HCT116 (cell line): ENCODE measurements at regions not wholly inside any gene's neighbourhood (a gene's known extent, or its start where the extent isn't known, plus 50 kb on each side); places are given as distances from the start of the nearest gene placed in this dataset.

Source experiments
- ATAC-seq: fragments of 200-7000 bp; cut with Tn5 transposase; 2 replicates; pipeline ENCODE4 v1.9.1; 2020; ENCODE audit warnings: mild to moderate bottlenecking, moderate library complexity
- BruUV-seq: library from RNA; stranded (reverse); fragments of 400-500 nt; replicated peaks from 2 replicates; lab custom pipeline; 2021; lab: Mats Ljungman, UMichigan
- CTCF ChIA-PET: fragments of 300-600 bp; sonication (Branson Sonifier 250); formaldehyde crosslinking; loops from one replicate; lab custom pipeline; 2021; ENCODE audit warnings: antibody characterized with exemption; lab: Charles Lee
- POLR2A ChIA-PET: fragments of 300-600, 350-600 bp; sonication (Branson Sonifier 250); formaldehyde crosslinking; loops from one replicate; lab custom pipeline; 2021; ENCODE audit warnings: antibody characterized with exemption; lab: Charles Lee
- RAD21 ChIA-PET, 2 experiments: fragments of 300-600 bp; sonication (Branson Sonifier 250); formaldehyde crosslinking; loops; one replicate each; lab custom pipeline; 2023; ENCODE audit warnings: low total read pairs in 2 of 2; ENCODE audit not compliant: uncharacterized antibody in 2 of 2, unreplicated experiment in 2 of 2, low non-redundant PET in 1 of 2; lab: Charles Lee
- DNase-seq: peaks from one replicate; pipeline ENCODE4 v3.0.0-alpha.2; 2010; ENCODE audit warnings: low read depth, low spot score
- H2AFZ ChIP-seq: fragments of 200-600 bp; shearing (Covaris generic), sonication (generic); 2 replicates; pipeline ENCODE4 v1.6.1; 2017; ENCODE audit warnings: low read depth, mixed run types, mixed read lengths, antibody characterized with exemption, low read length; ENCODE audit not compliant: poor library complexity, severe bottlenecking
- H3K27ac ChIP-seq: 2 replicates; pipeline ENCODE4 v1.5.1; 2012; ENCODE audit warnings: low read depth, low read length
- H3K27me3 ChIP-seq: fragments of 200-600 bp; sonication (generic); 2 replicates; pipeline ENCODE4 v1.6.1; 2016; ENCODE audit warnings: mixed run types, low read length, mixed read lengths; ENCODE audit not compliant: insufficient read depth
- H3K36me3 ChIP-seq, 2 experiments: fragments of 200-500 bp in 1 of 2; fragments of 200-600 bp in 1 of 2; sonication (Bioruptor generic) in 1 of 2; sonication (generic) in 1 of 2; 2 replicates each; pipeline versions ENCODE4 v1.5.1 to v1.6.1; 2014 to 2016; ENCODE audit warnings: low read length in 2 of 2, inconsistent platforms in 1 of 2, mixed read lengths in 1 of 2, mixed run types in 1 of 2; ENCODE audit not compliant: insufficient read depth in 2 of 2, control insufficient read depth in 1 of 2
- H3K4me1 ChIP-seq, 2 experiments: fragments of 200-600 bp in 1 of 2; sonication (generic) in 1 of 2; 2 replicates each; pipeline versions ENCODE4 v1.5.1 to v1.6.1; 2012 to 2017; ENCODE audit warnings: low read length in 2 of 2, inconsistent platforms in 1 of 2, mild to moderate bottlenecking in 1 of 2, mixed read lengths in 1 of 2, mixed run types in 1 of 2, moderate library complexity in 1 of 2; ENCODE audit not compliant: insufficient read depth in 2 of 2, control insufficient read depth in 1 of 2
- H3K4me2 ChIP-seq: fragments of 200-600 bp; sonication (generic); 2 replicates; pipeline ENCODE4 v1.6.1; 2017; ENCODE audit warnings: mixed run types, low read length, mixed read lengths
- H3K4me3 ChIP-seq, 2 experiments: fragments of 200-600 bp in 1 of 2; sonication (generic) in 1 of 2; replicated peaks in 1 of 2; 2 replicates each; pipeline ENCODE4 v1.5.1; 2011 to 2016; ENCODE audit warnings: low read length in 2 of 2, control low read depth in 1 of 2, low read depth in 1 of 2, mild to moderate bottlenecking in 1 of 2, mixed read lengths in 1 of 2, mixed run types in 1 of 2
- H3K79me2 ChIP-seq: fragments of 200-600 bp; sonication (generic); 2 replicates; pipeline ENCODE4 v1.6.1; 2017; ENCODE audit warnings: mild to moderate bottlenecking, mixed run types, low read length, moderate library complexity, mixed read lengths; ENCODE audit not compliant: insufficient read depth
- H3K9ac ChIP-seq: fragments of 200-600 bp; sonication (generic); 2 replicates; pipeline ENCODE4 v1.6.1; 2016; ENCODE audit warnings: low read length, mixed read lengths
- H3K9me2 ChIP-seq: fragments of 200-600 bp; sonication (generic), shearing (Covaris generic); 2 replicates; pipeline ENCODE4 v1.6.1; 2017; ENCODE audit warnings: mixed run types, mild to moderate bottlenecking, moderate library complexity; ENCODE audit not compliant: insufficient read depth
- H3K9me3 ChIP-seq, 2 experiments: fragments of 200-500 bp in 1 of 2; fragments of 200-600 bp in 1 of 2; sonication (Bioruptor generic) in 1 of 2; sonication (generic) in 1 of 2; 2 replicates each; pipeline ENCODE4 v1.6.1; 2014 to 2017; ENCODE audit warnings: low read length in 2 of 2, mixed read lengths in 2 of 2, inconsistent platforms in 1 of 2, low read depth in 1 of 2, mild to moderate bottlenecking in 1 of 2, mixed run types in 1 of 2, moderate library complexity in 1 of 2; ENCODE audit not compliant: control insufficient read depth in 1 of 2, insufficient read depth in 1 of 2
- H4K20me1 ChIP-seq: fragments of 200-600 bp; sonication (generic), shearing (Covaris generic); 2 replicates; pipeline ENCODE4 v1.6.1; 2017; ENCODE audit warnings: mixed run types, mild to moderate bottlenecking, moderate library complexity; ENCODE audit not compliant: insufficient read depth
- ELF1 ChIP-seq: IDR thresholded peaks from 2 replicates; pipeline ENCODE4 v1.6.1; 2012; ENCODE audit warnings: low read depth, borderline replicate concordance
- POLR2A ChIP-seq: IDR thresholded peaks from 2 replicates; pipeline ENCODE4 v1.7.0; 2011; ENCODE audit warnings: borderline replicate concordance; ENCODE audit not compliant: insufficient read depth, insufficient read length; ENCODE audit errors: extremely low read depth
- POLR2AphosphoS5 ChIP-seq: IDR thresholded peaks from 2 replicates; pipeline ENCODE4 v1.6.1; 2011; ENCODE audit warnings: mild to moderate bottlenecking, low read depth, low read length, moderate library complexity
- SP1 ChIP-seq: IDR thresholded peaks from 2 replicates; pipeline ENCODE4 v1.6.1; 2012; ENCODE audit warnings: low read depth
- ZNF274 ChIP-seq: fragments of 200-500 bp; sonication (Bioruptor generic); IDR thresholded peaks from 2 replicates; pipeline ENCODE4 v1.6.1; 2014; ENCODE audit warnings: mild to moderate bottlenecking, low read depth, low read length, inconsistent platforms
- intact Hi-C: fragments of 100-400 bp; cut with micrococcal nuclease; formaldehyde crosslinking; loops from 2 replicates; pipeline ENCODE4 v1.10.0; 2022
- TF ChIP-seq, protein P1 (sequence below), 3 experiments: fragments of 200-600 bp in 1 of 3; sonication (generic) in 1 of 3; IDR thresholded peaks in 2 of 3; conservative IDR thresholded peaks in 1 of 3; 2 replicates each; pipeline ENCODE4 v1.5.1; 2012 to 2017; ENCODE audit warnings: low read depth in 2 of 3, low read length in 2 of 3, antibody characterized with exemption in 1 of 3, borderline replicate concordance in 1 of 3, control low read depth in 1 of 3, mild to moderate bottlenecking in 1 of 3, mixed read lengths in 1 of 3, mixed run types in 1 of 3, moderate library complexity in 1 of 3; ENCODE audit not compliant: insufficient read depth in 1 of 3
- TF ChIP-seq, protein P2 (sequence below): IDR thresholded peaks from 2 replicates; pipeline ENCODE4 v1.6.1; 2012
- TF ChIP-seq, protein P3 (sequence below): IDR thresholded peaks from 2 replicates; pipeline ENCODE4 v1.6.1; 2012; ENCODE audit warnings: low read depth

DNA sequence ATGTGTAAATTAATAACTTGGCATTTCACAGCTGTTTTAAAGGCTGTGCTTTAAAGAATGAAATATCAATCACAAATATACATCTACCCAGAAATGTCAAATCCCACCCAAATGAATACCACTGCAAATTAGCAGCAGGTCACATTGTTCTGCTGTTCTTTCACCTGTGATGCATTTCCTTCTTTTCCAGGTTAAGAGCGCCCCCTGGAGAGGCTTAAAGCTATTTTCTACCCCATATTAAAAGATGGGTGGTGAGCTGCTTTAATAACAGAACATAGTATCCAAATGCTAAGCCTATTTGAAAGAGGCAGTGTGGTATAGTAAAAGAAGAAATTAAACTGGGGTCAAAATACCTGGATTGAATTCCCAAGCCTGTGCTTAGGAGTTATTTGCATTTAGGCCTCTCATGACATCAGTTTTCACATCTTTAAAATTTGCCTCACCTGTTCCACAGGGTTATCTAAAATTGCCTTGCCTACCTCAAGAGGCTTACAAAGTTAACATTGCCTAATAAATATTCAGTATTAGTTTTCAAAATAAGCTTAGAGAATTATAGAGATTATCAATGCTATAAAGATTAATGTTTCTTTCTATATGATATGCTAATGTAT lies 396.9 kb upstream of the SLITRK5 start (continued):
- TF ChIP-seq, protein P1, sequence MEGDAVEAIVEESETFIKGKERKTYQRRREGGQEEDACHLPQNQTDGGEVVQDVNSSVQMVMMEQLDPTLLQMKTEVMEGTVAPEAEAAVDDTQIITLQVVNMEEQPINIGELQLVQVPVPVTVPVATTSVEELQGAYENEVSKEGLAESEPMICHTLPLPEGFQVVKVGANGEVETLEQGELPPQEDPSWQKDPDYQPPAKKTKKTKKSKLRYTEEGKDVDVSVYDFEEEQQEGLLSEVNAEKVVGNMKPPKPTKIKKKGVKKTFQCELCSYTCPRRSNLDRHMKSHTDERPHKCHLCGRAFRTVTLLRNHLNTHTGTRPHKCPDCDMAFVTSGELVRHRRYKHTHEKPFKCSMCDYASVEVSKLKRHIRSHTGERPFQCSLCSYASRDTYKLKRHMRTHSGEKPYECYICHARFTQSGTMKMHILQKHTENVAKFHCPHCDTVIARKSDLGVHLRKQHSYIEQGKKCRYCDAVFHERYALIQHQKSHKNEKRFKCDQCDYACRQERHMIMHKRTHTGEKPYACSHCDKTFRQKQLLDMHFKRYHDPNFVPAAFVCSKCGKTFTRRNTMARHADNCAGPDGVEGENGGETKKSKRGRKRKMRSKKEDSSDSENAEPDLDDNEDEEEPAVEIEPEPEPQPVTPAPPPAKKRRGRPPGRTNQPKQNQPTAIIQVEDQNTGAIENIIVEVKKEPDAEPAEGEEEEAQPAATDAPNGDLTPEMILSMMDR (IDR thresholded peaks at IDR 0.05 in 2 of 3, conservative IDR thresholded peaks at IDR 0.05 in 1 of 3; ENCODE audit: borderline replicate concordance in 1 of 3, insufficient read depth in 1 of 3, low read depth in 2 of 3, low read length in 2 of 3): peak; percentile 32 to 57 (median 56); a peak in 5 of 6 replicates
- TF ChIP-seq, protein P2, sequence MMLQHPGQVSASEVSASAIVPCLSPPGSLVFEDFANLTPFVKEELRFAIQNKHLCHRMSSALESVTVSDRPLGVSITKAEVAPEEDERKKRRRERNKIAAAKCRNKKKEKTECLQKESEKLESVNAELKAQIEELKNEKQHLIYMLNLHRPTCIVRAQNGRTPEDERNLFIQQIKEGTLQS: no peak
- TF ChIP-seq ZNF274 (no peak), ELF1 (no peak)

DNA sequence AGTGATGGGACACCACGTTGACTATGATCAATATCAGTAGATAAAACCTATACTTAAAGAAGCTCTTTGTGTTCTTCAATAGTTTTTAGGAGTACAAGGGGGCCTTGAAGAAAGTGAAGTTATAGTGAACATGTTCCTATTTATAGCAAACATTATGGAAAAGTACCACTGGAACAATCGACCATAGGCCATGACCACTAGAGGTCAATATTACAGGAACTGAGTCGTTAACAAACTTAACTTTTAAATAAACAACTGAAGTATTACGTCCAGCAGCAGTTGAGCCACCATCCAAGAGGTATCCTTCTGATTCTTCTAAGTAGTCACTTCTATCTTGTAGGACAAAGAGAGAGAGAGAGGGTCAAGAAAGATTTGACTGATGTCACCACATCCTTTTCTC lies 391.0 kb upstream of the SLITRK5 start:
- TF ChIP-seq, protein P3, sequence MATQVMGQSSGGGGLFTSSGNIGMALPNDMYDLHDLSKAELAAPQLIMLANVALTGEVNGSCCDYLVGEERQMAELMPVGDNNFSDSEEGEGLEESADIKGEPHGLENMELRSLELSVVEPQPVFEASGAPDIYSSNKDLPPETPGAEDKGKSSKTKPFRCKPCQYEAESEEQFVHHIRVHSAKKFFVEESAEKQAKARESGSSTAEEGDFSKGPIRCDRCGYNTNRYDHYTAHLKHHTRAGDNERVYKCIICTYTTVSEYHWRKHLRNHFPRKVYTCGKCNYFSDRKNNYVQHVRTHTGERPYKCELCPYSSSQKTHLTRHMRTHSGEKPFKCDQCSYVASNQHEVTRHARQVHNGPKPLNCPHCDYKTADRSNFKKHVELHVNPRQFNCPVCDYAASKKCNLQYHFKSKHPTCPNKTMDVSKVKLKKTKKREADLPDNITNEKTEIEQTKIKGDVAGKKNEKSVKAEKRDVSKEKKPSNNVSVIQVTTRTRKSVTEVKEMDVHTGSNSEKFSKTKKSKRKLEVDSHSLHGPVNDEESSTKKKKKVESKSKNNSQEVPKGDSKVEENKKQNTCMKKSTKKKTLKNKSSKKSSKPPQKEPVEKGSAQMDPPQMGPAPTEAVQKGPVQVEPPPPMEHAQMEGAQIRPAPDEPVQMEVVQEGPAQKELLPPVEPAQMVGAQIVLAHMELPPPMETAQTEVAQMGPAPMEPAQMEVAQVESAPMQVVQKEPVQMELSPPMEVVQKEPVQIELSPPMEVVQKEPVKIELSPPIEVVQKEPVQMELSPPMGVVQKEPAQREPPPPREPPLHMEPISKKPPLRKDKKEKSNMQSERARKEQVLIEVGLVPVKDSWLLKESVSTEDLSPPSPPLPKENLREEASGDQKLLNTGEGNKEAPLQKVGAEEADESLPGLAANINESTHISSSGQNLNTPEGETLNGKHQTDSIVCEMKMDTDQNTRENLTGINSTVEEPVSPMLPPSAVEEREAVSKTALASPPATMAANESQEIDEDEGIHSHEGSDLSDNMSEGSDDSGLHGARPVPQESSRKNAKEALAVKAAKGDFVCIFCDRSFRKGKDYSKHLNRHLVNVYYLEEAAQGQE: no peak
- TF ChIP-seq POLR2AphosphoS5 (no peak), POLR2A (no peak), SP1 (no peak)
- TF ChIP-seq, protein P1 (IDR thresholded peaks at IDR 0.05 in 2 of 3, conservative IDR thresholded peaks at IDR 0.05 in 1 of 3; ENCODE audit: borderline replicate concordance in 1 of 3, insufficient read depth in 1 of 3, low read depth in 2 of 3, low read length in 2 of 3): peak in 1 of 3 experiments; percentile 24; a peak in 2 of 6 replicates
- TF ChIP-seq, all 23 proteins: peak for 1
- DNase-seq: no peak
- ATAC-seq: no peak
- Histone ChIP-seq H4K20me1 (no peaks in the 10 kb centered on the region), H3K4me3 (no peak overlapping the region), H3K9me3 (no peaks in the 10 kb centered on the region), H3K79me2 (no peaks in the 10 kb centered on the region), H3K9me2 (no peaks in the 10 kb centered on the region), H3K9ac (no peak overlapping the region), H3K4me2 (no peak overlapping the region), H3K4me1 (no peaks in the 10 kb centered on the region), H3K27ac (no peak overlapping the region), H3K36me3 (no peaks in the 10 kb centered on the region), H2AFZ (no peak overlapping the region), H3K27me3 (no peaks in the 10 kb centered on the region)
- intact Hi-C loops: no loop called here
- BruUV-seq: no TSS peak
- RAD21 ChIA-PET: no interaction called here
- POLR2A ChIA-PET: no interaction called here
- CTCF ChIA-PET: no interaction called here
